Stimulated activated CD8-positive, alpha-beta memory T cell treated with anti-CD3 and anti-CD28 coated beads, Interleukin-12 subunit alpha, Interleukin-12 subunit beta, amount 100 ng/mL, for 24 hours (primary cell): ENCODE measurements at regions not wholly inside any gene's neighbourhood (a gene's known extent, or its start where the extent isn't known, plus 50 kb on each side); places are given as distances from the start of the nearest gene placed in this dataset.

Experiments
- DNase-seq: peaks from one replicate; pipeline ENCODE4 v3.0.0-alpha.2; 2020; ENCODE audit errors: extremely low read depth

DNA sequence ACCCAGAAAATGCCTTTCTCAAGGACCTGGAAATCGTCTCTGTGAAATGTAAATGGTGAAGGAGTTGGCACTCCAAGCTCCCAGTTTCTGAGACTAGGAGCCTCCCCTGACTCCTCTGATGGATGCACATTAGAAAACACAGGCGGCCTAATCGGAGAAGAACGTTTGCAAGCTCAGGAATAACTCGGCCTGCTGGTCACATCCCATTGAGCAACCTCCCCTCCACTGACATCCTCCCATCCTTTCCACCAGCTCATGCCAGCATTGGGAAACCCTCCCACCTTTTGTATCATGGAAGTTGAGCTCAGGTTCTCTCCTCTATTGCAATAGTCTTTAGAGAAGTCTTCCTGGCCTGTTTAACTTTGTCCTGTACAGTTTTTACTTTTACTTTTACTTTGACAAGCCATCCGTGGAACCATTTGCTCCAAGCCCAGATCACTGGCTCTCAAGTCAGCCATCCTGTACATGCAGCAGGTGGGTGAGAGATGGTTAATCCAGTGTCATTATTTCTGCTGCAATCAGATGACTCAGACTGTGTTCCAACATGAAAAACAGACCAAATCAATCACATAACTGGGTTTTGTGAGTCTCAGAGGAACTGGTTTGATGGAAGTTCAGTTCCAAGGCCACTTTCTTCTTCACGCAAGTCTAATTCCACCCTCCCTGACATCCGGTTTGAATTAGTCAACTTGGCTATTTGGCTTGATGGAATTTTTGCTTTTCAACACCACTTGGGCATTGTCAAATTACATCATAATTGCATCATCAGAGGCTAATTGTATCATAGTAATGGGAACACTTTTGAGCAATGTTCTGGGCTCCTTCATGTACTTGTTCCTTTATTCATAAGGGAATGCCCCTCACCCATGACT, 619.4 kb upstream of the CDH4 start:
- DNase-seq: no peak

GRCh38 chr20:60634491-60635172, 617.4 kb upstream of the CDH4 start:
- DNase-seq: no peak

DNA sequence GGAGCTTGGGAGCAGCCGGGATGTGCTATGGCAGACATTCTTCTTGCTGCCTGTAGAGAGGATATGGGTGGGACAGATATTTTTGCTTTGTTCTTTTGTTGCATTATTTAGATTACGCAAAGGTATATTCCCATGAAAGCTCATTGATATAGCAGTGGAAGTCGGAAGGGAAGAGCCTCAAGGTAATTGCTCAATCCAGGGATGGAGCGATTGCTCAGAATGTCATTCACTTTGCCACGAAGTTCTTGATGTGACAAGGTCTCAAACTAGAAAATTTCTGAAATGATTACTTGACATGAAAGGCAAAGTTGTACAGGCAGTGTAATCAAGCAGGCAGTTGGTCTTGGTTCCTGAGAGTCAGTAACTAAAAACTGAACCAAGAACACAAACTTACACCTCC, 615.6 kb upstream of the CDH4 start:
- DNase-seq: no peak

DNA sequence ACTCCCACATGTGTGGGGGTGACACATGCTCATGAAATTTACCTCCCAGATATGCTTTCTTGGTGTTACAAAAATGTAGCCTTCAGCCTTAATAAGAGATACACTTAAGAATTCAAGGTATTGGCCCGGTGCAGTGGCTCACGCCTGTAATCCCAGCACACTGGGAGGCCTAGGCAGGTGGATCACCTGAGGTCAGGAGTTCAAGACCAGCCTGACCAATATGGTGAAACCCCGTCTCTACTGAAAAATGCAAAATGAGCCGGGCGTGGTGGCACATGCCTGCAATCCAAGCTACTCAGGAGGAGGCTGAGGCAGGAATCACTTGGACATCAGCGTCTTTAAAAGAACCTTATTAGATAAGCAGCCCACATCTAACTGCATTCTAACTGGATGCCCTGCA, 614.3 kb upstream of the CDH4 start:
- no peak for DNase-seq

DNA sequence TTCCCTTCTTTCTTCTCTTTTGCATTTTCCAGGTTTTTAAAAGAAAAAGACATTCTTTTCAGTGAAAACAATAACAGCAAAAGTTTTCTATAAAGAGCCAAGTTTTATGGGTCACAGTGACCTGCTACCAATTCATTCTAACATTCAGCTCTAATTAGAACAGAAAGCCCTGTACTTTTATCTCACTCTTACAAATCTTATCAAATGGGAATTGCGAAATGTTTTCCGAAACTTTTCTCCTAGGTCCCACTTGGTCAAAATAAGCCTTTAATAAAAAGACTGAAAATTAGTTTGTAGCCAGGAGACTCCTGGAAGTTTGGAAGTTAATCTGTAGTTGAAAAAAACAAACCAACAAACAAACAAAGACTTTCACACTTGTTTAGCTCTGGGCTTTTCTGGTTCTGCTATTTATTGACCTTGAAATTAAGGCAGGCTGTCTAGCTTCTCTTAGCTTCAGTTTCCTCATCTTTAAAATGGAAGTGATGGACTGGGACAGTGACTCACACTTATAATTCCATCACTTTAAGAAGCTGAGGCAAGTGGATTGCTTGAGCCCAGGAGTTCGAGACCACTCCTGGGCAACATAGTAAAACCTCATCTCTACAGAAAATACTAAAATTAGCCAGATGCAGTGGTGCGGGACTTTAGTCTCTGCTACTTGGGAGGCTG, 613.5 kb upstream of the CDH4 start:
- DNase-seq: no peak

- no peak for DNase-seq
Observed at GRCh38 chr20:60641879-60642447, 610.1 kb upstream of the CDH4 start.

- DNase-seq: no peak
Observed at GRCh38 chr20:60642541-60642940, 609.5 kb upstream of the CDH4 start.

- DNase-seq: no peak
Observed at GRCh38 chr20:60648556-60648955, 603.5 kb upstream of the CDH4 start.

DNA sequence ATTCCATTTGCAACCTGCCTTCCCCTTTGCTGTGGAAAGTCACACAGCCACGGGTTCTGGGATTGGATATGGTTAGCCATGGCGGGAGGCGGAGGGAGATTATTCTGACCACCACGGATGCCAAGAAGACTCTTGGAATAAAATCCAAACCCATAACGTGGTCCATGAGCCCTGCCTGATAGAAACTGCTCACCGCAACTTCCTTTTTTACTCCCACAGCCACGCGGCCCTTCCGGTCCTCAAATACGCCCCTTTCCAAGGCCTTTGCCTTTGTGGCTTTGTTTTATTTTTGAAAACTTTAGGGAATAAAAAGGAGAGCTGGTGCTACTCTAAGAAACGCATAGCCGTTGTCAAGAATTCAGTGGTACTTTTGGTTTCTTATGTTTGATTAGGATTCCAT, 602.5 kb upstream of the CDH4 start:
- DNase-seq: no peak

DNA sequence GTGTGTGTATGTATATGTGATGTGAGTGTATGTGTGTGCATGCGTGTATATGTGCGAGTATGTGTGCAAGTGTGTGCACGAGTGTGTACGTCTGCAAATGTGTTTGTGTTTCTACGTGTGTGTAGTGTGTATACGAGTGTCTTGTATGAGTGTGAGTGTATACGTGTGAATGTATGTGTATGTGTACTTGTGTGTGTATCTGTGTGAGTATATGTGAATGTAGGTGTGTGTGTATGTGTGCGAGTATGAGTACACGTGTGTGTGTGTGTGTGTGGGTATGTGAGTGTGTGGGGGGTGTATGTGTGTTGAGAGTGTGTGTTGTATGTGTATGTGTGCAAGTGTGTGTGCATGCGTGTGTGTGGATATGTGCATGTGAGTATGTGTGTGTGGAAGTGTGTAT, 602.0 kb upstream of the CDH4 start:
- no peak for DNase-seq

DNA sequence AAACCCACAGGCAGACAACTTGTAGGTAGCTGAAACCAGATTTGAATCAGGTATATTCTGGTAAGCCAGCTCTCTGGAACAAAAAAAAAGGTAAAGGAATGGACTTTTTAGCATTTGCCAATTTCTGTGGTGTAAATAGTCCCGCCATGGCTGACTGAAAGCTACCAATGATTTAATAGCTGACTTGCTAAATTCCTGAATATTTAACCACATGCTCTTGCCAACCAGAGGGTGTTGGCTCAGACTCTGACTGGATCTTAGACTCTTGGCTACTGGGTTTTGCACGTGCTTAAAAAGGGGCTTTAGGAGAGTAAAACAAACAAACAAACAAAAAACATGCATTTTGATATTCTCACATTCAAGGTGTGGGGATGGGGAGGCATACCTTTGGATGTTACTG, 600.0 kb upstream of the CDH4 start:
- no peak for DNase-seq

DNA sequence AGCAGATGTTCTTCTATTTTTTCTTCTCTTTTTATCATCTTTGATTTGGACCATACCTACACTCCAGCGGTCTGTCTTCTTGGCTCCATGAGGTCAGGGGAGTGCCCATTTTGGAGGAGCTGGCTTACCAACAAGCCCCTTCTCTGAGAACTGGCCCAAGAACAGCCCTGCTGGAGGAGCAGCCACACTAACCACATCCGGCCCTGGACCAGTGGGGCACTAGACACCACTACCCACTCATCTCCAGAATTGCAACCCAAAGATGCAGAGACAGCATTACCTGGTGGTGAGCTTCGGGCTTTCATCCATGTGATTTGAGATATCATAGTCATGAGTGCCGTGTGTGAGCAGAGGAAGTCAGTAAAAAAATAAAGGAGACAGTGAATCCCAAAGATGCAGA, 599.4 kb upstream of the CDH4 start:
- DNase-seq: no peak

DNA sequence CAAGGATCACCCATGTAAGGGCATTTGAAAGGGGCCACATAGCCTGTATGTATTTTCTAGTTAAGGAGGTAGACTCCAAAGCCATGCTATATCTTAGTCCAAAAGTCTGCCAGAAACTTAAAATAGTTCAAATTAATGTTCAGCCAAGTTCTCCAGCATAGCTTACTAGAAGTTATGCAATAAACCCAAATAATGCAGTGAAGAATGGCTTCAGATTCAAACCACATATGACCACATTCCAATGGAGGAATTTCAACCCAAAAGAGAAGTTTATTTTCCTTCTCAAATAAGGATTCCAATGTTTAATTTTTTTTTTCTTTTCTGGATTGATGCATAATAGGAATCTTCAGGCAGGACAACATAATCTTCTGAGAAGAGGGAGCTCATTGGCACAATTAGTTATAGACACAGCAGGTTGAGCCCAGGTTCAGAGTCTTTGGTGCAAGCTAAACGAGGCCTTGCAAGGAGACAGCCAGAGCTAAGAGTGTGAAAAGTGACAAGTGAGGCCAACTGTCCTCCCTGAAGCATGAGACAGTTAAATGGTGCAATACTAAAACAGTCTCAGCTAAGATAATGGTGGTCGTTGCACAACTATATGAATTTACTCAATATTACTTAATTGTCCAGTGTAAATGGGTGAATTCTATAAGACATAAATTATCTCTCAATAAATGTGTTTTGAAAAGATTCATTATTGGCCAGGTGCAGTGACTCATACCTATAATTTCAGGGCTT, 598.8 kb upstream of the CDH4 start:
- no peak for DNase-seq

- no peak for DNase-seq
Observed at GRCh38 chr20:60658681-60659080, 593.4 kb upstream of the CDH4 start.

DNA sequence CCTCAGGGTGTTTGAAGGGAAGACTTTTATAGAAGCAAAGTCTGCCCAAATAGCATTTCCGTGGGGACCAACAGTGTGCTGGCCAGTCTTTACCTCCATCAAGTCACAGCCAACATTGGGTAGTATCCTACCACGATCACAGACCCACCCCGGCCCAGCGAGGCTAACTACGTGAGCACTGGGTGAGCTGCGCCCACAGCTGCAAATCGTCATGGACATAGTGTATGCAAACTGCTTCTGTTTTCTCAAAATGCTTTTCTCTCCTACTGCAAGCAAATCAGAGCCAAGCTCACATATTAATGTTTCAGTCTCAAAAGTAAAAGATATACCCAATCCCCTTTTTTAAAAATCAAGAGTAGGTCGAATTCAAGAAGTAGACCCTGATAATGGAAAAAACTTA, 592.8 kb upstream of the CDH4 start:
- DNase-seq: no peak

DNA sequence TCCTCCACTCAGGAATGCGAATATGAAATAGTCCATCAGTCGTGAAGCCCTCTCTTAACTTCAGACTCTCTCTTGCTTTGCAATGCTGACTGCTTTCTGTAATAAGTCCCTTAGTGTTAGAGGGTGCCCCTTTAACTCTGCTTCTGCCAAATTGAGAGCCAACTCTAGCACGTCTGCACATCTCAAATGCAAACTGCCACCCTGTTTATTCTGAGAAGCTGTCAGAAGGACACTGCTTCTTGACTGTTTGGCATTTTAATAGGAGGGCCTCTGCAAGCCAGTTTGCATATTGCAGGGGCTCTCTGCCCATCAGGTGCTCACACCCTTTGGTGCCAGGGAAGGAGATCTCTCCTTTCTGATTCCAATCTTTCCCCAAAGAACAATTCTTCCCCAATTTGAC, 589.8 kb upstream of the CDH4 start:
- no peak for DNase-seq

GRCh38 chr20:60664106-60664505, 588.0 kb upstream of the CDH4 start:
- DNase-seq: no peak

- DNase-seq: no peak
Observed at GRCh38 chr20:60667641-60668040, 584.4 kb upstream of the CDH4 start.

DNA sequence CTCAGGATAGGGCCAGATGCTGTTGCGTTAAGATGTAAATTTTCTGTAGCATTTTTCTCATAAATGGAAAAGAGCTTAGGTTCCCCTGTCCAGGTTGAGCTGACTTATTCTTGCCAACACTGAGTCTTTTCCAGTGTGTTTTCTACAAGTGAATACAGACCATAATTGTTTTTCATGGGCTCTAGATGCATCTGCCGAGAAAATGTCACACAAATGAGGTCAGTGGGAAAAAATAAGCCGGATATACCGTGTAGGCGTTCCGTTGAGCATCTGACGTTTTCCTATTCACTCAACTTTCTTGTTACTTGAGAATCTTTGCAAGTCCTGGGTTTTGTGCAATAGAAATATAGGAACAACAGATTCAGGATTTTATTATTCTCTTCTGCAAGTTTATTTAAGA, 582.9 kb upstream of the CDH4 start:
- no peak for DNase-seq

- DNase-seq: no peak
Observed at GRCh38 chr20:60676011-60676410, 576.0 kb upstream of the CDH4 start.

GRCh38 chr20:60677819-60678218, 574.2 kb upstream of the CDH4 start:
- no peak for DNase-seq

GRCh38 chr20:60680554-60680953, 571.5 kb upstream of the CDH4 start:
- DNase-seq: no peak
